NCI-H1048 (cell line): ENCODE measurements at regions not wholly inside any gene's neighbourhood (a gene's known extent, or its start where the extent isn't known, plus 50 kb on each side); places are given as distances from the start of the nearest gene placed in this dataset.
"Not testable (repeated sequence)": the region's sequence is repeated elsewhere in the genome, so short reads cannot be mapped to it uniquely, and the experiment has no call there.

ENCODE experiments used
- DNase-seq: peaks from one replicate; lab custom pipeline; 2025; lab: John Stamatoyannopoulos, UW

DNA sequence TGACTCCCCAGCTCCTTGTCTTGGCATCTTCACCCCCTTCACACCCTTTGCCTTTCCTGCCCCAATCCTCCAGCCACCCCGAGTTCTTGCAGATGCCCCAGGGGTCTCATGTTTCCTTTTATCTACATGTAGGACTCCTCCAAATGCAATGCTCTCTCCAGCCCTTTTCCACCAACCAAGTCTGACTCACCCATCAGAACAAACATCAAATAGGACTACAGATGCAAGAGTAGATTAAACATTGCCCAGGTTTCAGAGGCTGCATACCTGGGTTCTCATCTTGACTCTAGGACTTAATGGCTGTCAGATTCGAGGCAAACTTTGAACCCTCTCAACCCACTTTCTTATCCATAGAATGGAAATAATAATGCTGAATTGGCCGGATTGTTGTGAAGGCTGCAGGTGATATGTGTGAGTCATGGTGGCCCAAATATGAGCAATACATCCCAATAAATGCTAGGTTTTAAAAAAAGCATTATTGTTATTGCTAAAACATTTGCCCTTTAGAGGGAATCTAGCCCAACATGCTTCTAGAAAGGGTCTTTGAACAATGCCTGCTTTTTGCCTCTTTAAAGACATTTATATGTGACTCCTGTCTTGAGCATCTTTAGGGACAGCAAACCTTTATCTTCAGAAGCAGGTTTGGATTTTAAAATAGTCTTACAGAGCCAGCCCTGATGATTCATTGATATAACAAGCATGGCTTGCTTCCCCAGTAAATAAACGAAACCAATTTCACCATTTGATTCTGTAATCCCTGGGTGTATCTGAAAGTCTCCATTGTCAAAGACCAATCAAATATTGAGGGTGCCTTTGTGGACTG lies 310.1 kb downstream of the FOXL1 start:
- DNase-seq, result no peak

DNA sequence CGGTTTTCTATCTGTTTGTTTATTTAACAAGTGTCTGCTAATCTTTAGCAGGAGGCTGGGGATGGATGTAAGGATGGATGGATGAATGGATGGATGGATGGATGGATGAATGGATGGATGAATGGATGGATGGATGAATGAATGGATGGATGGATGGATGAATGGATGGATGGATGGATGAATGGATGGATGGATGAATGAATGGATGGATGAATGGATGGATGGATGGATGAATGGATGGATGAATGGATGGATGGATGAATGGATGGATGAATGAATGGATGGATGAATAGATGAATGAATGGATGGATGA lies 310.7 kb downstream of the FOXL1 start:
- DNase-seq, result not testable (repeated sequence)

DNA sequence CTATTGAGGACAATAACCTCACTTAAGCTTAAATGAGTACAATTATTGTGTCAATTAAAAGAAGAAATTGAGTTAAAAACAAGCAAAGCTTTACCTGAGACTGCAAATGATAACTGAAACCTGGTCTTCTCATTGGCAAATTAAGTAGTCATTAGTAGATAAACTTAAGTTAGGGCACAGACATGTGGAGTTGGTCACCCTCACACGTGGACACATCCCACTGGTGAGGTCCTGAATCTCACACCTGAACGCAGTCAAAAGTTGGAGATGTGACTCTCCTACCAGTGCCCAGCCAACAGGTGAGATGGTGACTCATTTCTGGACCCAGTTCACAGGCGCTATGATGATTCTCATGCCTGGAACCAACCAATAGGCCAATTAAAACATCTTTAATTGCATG lies 311.6 kb downstream of the FOXL1 start:
- no peak for DNase-seq

DNA sequence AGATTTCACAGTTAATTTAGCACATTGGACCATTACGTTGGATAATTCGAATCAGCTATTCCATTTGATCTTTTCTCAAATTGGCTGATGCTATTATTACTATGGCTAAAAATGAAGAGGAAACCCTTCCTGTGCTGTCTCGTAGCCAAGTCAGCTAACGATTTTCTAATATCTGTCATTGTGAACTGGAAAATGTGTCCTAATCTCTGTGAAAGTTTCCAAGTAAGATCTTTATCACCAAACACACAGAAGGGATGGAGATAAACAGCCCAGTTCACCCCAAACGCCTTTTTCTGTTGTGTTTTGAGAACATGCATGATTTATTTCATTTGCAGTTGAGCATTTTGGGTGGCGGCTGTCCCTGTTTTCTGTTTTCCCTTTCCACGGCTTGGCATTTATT lies 312.8 kb downstream of the FOXL1 start:
- DNase-seq, result no peak

DNA sequence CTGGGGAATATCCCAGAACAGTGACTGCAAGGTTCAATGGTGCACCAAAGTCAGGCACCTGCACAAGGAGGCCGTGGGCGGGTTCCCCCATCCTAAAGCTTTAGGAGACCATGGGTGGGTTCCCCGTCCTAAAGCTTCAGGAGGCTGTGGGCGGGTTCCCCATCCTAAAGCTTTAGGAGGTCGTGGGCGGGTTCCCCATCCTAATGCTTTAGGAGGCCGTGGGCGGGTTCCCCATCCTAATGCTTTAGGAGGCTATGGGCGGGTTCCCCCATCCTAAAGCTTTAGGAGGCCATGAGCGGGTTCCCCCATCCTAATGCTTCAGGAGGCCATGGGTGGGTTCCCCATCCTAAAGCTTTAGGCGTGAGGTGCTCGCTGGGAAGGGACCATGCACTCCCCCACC lies 313.3 kb downstream of the FOXL1 start:
- DNase-seq, result no peak

DNA sequence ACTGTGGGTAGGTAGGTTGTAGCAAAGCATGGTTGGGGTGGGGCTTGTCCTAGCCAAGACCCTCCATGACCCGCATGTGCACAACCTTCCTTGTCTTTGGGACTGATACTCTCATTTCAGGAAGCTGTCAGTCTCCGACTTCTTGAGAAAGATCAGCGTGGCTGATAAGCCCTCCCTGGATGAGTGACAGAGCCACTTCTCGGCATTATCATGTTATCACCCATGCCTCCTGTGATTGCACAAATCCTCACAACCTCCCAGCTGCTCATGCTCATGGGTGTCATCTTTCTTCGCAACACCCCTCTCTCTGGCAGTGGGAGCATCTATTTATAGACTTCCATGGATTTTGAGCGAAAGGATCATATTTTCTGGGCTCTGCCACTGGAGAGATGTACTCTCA lies 314.2 kb downstream of the FOXL1 start:
- no peak for DNase-seq

DNA sequence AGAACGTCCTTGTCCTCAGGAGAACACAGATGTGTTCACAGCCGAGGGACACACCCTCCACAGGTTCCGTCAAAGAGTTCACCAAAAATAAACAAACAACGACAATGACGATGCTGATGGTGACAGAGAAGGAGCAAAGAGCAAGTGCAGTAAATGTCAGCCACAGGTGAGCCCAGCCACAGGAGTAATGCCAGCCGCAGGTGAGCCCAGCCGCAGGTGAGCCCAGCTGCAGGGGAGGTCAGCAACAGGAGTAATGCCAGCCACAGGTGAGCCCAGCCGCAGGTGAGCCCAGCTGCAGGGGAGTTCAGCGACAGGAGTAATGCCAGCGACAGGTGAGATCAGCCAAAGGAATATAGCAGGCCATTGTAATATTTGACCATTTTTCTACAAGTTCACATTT lies 315.2 kb downstream of the FOXL1 start:
- no peak for DNase-seq

DNA sequence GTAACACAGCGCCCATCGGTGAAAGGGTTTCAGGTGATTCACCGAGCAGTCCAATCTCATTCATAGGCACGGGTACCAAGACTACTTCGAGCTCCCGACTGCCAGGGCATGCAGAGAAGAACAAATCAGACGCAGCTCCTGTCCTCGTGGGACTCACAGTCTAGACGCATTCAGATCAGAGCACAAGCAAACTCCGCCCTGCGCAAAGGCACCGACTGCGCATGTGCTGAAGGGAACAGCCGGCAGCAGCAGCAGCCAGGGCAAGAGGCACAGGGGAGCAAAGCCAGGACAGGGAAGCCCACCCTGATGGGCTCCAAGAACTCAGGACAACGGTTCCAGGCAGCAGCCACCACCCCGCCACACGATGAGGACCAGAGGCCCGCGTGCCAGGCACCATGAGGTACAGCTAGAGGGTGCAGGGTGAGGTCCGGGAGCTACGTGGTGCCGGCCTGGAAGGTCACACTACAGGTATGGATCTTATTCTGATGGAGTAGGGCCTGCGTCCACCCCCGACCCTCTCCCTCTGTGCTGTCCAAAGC lies 315.7 kb downstream of the FOXL1 start:
- no peak for DNase-seq

DNA sequence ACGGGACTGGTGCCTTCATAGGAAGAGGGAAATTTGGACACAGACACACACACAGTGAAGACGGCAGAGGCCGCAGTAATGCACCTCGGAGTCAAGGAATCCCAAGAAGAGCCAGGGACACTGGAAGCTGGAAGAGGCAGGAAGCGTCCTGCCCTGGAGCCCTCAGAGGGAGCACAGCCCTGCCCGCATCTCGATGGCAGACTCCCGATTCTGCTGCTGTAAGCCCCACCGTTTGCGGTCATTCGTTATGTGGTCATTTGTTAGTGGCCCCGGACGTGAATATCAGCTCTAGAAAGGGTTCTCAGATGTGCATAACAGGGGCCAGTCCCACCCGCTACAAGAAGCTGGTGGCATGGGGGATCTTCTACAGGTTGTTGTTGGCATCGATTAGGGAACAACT lies 316.6 kb downstream of the FOXL1 start:
- no peak for DNase-seq

DNA sequence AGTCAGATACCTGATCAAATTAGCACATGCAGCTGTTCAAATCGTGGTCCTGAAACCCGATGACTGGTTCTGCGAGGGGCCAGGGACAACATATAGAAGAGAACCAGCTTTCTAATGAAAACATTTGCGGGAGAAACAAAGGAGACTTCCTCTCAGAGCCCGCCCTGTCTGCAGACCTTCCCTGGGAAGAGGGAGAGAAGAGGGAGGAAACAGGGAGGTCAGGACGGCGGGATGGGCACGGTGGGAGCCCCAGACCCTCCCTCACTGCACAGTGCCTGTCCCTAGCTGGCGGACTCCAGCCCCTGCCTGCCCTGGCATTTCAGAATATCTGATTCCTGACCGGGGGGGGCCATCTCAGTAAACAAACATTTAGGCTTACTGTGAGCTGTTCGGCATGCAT lies 317.3 kb downstream of the FOXL1 start:
- no peak for DNase-seq

DNA sequence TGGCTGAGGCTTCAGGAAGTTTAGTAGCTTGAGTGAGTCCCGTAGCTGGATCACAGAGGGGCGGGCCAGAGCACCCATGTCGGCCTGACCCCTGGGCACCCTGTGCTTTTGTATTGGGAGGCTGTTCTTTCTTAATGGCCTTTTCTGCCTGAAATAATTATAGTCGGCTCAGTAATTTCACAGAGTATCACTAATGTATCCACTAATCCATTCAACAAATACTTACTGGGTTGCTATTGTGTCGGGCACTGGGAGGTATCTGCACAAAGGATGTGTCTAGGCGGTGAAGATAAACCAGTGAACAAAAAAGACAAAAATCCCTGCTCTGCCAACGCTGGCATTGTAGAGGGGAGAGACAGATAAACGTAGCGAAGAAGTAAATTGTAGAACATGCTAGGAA lies 318.6 kb downstream of the FOXL1 start:
- DNase-seq, result no peak

DNA sequence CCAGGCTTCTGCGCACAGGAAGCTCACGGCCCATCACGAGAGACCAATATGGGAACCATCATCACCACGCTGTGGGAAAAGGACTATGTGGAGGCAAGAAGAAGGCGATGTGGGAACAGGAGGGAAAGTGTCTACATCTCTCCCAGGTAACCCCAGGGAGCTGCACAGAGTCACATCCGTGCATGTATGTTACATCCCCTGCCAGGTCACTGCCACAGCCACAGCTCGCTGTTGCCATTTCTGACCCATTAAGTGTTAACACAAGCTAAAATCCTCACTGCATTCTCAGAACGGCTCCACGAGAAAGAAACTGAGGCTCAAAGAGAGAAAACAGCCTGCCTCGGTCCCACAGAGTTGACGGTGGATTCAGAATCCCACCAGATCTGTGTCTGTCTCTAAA lies 319.1 kb downstream of the FOXL1 start:
- DNase-seq, result no peak

DNA sequence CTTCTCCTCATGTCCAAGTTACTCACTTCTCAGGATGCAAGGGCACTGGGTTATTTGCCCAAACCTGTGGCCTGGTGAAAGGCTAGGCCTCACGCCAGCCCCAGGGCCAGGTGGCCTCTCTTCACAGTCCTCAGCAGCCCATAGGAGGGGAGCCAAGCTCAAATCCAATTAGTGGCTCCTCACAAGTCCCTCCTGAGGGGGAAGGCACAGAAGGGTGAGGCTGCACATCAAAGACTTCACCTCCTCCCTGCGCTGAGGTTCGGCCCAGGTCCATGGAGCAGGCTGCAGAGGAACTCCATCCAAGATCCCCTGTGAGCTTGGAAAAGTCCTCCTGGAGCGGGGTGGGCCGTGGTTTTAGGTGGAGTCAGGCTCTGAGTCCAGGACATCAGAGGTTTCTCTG lies 320.0 kb downstream of the FOXL1 start:
- no peak for DNase-seq

DNA sequence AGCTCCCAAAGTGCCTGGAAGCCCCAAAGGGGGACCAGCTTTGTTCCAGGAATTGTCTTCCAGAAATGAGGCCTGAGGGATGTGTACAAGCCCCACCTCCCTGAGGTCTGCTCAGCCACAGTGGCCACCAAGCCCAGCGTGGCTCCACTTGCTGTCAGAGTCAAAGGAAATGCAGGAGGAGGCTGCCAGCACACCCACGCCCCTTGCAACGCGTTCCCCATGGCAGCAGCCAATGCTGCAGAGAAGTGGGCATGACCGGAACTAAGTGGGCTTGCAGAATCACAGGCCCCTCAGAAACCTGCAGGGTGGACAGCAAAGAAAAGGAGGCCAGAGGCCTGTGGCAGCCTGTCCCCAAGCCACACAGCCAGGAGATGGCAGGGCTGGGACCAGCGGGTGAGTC lies 320.8 kb downstream of the FOXL1 start:
- no peak for DNase-seq

DNA sequence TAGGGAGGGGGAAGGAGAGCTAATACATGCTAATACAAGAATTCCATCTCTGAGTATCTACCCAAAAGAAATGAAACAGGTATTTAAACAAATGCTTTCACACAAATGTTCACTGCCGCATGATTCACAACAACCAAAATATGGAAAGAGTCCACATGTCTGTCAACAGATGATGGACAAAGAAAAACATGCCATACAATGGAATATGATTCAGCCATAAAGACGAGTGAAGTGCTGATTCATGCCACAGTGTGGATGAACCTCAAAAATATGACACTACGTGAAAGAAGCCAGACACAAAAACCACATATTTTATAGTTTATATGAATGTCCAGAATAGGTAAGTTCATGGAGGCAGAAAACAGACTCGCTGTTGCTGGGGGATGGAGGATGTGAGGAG lies 321.4 kb downstream of the FOXL1 start:
- DNase-seq, result no peak

DNA sequence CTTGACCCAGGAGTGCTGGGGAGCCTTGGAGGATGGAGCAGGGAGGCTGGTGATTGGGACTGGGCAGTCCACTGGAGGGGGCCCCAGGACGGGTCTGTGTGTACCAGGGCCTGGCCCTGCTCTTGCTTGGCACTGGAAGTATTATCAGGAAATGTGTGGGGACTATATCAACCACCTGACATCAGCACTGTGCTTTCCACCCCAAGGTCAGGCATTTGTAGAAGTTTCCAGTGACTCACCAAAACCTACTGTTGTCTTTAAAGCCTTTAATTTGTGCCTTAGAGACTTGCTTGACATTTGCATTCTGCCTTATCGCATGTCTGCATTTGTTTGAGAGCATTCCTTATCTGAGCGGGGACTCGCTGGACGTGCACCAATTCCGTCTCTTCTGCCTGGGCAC lies 323.1 kb downstream of the FOXL1 start:
- no peak for DNase-seq

DNA sequence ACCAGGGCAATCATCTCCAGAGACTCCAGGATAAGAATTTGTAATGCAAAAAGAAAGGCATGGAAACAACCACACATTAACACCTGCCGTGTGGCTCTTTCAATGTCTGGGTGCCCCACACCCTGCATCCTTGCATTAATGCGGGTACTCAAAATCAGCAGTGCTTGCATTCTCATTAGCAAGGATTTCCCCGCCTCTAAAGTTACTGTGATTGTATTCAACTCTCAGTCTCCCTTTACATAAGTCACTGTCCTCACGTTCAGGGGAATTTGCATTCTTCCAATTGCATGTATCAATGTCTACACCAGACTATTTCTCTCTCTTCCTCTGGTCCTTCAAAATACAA lies 324.3 kb downstream of the FOXL1 start:
- no peak for DNase-seq

DNA sequence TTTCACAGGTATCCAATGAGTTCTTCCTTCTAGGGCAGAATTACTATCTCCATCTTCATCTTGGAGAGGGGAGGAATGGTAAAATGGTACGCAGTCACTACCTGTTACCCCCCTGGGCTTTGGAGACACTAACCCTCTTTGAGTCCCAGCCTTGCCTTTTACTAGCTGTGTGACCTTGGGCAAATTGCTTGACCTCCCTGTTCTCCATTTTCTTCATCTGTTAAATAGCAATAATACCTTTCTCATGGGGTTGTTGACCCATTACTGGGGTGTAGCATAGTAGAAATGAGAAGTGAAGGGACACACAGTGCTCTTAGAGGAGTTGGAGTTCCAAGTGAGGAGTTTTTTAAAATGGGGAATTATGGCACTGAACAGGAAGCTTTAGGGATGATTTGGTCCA lies 324.7 kb downstream of the FOXL1 start:
- DNase-seq, result no peak

DNA sequence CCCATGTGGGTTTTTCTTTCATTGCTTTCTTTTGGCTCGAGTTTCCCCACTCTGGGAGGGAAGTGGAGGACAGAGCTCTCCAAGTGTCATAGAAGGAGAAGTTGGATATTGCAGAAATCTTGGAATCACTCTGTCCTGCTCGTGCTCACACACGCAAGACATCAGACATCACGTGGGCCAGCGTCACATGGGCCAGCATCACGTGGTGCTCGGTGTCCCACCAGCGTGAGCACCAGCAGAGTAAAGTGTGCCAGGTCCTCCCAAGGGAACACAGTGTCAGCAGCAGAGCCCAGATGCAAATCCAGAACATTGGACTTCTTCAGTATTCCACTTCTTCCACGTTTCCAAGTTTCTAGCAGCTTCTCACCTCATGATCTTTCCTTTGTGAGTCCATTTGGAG lies 327.0 kb downstream of the FOXL1 start:
- no peak for DNase-seq

DNA sequence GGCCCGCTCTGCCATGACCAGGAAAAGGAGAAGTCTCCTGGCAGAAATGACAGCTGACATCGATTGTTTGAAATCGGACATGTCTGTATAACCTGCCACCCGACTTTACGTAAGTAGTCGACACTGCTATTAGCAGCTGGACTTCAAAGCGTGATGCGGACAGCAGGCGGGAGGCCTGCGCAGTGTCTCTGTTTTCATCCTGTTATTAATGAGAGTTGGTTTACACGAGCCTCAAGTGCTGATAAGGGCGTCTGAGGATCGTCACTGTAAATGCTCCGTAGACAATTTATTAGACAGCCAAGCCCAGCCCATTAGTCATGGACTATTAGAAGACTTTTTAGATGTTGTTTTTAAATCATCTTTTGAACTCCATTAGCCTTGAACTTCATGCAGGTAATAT lies 328.3 kb downstream of the FOXL1 start:
- DNase-seq, result no peak

DNA sequence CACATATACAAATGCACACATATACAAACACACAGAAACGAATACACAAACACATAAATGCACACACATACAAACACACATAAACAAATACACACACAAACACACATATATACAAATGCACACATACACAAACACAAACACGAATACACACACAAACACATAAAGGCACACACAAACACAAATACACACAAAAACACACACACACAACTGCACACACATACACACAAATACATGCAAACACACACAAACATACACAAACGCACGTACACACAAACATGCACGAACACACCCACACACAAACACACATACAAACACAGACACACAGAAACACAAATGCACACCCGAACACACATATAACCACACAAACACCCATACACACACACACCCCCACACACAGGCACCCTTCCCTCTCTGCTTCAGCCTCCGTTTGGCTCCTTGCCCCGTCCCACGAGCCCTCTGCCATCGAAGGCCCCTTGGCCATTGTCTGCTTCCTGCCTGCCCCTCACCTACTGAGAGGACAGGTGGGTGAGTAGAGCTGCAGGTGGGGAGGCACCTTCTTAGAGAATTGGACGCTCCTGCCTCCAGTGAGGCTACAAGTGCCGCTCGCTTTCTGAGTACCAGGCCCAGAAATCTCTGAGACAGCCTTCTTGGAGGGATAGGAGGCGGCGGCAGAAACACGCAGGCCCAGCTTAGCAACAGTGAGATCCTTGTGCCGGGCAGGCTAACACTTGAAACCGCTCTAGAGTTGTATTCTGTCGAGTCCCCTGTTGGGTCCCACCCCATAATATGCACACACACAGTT lies 331.2 kb downstream of the FOXL1 start:
- no peak for DNase-seq

DNA sequence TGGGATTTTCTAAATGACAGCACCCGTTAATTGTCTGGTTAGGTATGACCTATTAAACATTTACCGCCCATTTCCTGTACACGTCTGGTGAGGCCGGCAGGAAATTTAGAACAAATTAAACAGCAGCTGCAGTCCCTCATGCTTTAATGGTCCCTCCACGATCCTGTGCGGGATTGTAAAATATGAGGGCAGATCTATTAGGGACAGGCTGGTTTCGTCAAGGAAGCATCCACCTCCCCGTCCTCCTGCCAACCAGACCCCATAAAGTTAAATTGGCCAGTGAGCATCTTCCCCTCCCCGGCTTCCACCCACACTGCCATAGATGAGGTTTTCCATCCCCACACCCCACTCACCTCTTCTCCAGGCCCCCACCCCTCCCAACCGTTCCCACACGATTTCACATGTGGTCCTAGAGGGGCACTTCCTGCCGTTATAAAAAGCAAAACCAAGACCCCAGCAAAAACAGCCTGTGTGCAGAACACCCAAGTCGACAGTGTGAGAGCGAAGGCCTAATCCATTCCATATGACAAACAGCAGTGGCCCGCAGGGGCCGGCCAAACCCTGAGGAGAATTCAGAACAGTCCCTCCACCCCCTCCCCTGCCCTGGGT lies 331.9 kb downstream of the FOXL1 start:
- no peak for DNase-seq

DNA sequence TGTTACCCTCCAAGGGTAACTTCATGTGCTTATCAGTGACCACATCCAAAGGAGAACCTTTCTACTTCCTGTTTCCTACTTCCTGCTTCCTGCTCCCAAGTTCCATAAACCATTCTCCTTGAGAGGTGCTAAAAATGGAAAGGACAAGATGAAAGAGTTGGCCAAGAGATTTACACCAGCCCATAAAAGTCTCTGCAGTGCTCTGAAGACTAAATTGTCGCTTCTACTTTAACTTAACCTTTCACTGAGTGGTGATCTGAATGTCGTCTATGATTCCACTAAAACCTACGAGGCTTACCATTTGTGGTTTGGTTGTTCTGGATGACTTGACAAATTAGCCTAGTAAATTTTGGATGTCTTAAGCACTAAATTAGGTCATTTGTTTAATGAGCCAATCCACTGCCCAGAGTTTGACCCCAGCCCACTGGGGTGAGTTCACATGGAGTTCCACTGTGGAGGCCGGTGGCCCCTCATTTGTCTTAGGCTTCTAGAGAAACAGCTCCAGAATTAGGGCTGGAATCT lies 333.1 kb downstream of the FOXL1 start:
- DNase-seq, result no peak
